Anterior cingulate cortex (tissue), 58 donors: ENCODE measurements at regions not wholly inside any gene's neighbourhood (a gene's known extent, or its start where the extent isn't known, plus 50 kb on each side); places are given as distances from the start of the nearest gene placed in this dataset.

Source experiments
- DNase-seq, 58 donors: peaks; one replicate each; lab custom pipeline; 2025; lab: John Stamatoyannopoulos, UW

GRCh38 chr3:161444694-161445077, 51.9 kb upstream of the OTOL1 start:
- DNase-seq, result no peak

- DNase-seq, result no peak
These were observed 52.5 kb upstream of the OTOL1 start for GRCh38 chr3:161443921-161444693.

- peak in 2 of 58 donors; percentile 2 to 14 for DNase-seq
These were observed 59.0 kb upstream of the SPTSSB start for GRCh38 chr3:161430307-161430706.

GRCh38 chr3:161427347-161427746, 56.0 kb upstream of the SPTSSB start:
- no peak for DNase-seq

- DNase-seq, result no peak
These were observed 55.4 kb upstream of the SPTSSB start for GRCh38 chr3:161426758-161427157.

- peak in 2 of 58 donors; percentile 3 to 13 for DNase-seq
These were observed 52.7 kb upstream of the SPTSSB start for GRCh38 chr3:161423911-161424522.

- no peak for DNase-seq
These were observed 50.9 kb upstream of the SPTSSB start for GRCh38 chr3:161422171-161422700.
